GM18526 (cell line): ENCODE measurements at regions not wholly inside any gene's neighbourhood (a gene's known extent, or its start where the extent isn't known, plus 50 kb on each side); places are given as distances from the start of the nearest gene placed in this dataset.

Experiments used
- POLR2A ChIP-seq: IDR thresholded peaks from 3 replicates; pipeline ENCODE4 v1.6.1; 2011; ENCODE audit not compliant: insufficient read length; ENCODE audit errors: extremely low read depth

- no peak for TF ChIP-seq POLR2A
Observed at GRCh38 chr2:144215701-144216675, 303.9 kb downstream of the ZEB2 start.

DNA sequence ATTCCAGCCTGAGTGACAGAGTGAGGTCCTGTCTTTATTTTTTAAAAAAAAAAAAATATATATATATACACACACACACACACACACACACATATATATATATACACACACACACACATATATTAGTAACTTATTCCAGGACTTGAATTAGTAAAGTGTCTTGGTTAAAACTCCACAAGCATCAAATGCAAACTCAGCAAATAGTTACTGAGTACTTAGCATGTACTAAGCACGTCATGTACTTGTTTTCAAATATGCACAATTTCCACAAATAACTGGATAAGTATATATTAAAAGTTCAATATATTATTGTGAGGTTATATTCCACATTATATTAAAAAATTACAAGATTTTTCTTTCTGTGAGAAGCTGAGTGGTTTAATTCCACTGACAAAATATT, 304.7 kb downstream of the ZEB2 start:
- TF ChIP-seq POLR2A = no peak

DNA sequence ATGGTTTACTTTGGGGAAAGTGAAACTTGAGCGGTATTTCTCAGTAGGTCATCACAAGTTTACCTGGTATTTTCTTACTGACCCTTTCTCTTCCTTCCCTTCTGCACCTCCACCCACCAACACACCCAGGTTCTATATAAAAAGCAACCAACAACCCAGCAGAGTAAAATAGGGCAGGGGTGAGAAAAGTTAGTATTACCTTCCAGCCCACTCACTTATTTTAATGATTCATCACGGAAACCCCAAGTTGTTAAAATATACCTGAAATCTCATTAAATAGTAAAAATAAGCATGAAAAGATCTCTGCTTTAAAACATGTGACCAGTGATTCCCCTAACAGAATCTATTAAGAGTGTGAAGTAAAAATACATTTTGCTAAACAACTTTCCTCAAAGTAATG, 306.1 kb downstream of the ZEB2 start:
- no peak for TF ChIP-seq POLR2A

DNA sequence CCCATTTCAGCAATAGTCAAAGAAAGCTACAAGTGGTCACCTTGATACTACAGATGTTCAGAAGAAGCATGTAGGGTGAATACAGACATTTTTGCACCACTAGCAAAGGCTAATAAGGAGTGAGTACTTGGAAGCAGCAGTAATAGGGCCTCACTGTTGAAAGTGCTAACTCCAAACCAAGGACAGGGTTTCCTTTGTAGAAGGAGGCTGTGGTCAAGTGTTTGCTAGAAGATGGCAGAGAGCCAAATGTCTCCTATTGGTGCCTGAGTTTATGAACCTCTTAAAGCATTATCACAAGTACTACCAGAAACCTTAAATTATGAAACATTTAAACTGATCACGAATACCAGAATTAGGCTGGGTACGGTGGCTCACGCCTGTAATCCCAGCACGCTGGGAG, 308.1 kb downstream of the ZEB2 start:
- no peak for TF ChIP-seq POLR2A

DNA sequence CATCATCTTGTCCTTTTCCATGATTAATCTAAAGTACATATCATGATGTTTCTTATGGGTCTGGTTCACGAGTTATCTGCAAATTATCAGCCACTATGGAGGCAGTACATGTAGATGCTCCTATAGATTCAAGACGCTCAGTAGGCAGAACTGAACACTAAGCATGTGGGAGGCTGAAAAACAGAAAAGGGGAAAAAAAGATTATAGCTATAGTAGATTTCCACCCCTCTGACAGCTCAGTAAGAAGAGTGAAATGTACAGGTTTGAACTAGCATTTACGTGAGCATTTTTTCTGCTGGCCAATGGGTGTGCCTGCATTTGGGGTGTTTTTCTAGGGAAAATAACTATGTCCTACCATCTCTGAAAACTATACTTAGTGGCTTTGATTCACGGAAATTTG, 308.9 kb downstream of the ZEB2 start:
- no peak for TF ChIP-seq POLR2A

- TF ChIP-seq POLR2A = no peak
Observed at GRCh38 chr2:144210076-144210475, 309.8 kb downstream of the ZEB2 start.

DNA sequence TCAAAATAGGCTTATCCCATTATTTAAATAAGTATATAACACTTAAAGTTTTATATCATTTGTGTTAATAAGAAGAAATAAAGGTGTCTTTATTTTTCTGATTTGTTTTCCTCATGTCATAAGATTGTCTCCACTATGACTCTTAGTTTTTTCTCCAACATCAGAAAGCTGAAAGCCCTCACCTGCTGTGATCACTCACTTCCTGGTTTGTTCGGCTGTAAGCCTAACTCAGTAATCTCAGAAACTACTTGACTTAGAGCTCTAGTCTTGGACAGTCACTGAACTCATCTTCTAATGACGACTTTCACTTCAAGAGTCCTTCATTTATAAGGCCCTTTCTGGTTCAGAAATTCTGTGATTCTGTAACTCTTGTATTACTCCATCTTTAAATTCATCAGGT, 311.0 kb downstream of the ZEB2 start:
- TF ChIP-seq POLR2A = no peak

DNA sequence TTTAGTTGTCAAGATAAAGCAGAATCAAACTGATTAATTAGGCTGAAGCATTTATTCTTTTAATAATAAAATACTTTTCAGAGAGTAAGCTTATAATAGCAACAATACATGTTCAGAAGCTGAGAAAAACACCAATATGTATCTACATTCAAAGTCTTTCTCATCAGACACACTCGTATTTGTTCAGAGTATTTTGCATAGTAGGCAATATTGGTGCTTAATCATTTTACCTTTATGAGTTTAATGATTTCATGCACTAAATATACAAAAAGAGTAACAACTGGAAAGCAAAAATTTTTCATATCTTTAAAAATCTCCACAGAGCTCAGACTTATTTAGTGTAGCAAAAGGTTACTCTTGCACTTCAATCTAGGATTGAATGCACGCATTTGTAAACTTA, 313.9 kb downstream of the ZEB2 start:
- no peak for TF ChIP-seq POLR2A

GRCh38 chr2:144201868-144202468, 318.0 kb downstream of the ZEB2 start:
- no peak for TF ChIP-seq POLR2A

DNA sequence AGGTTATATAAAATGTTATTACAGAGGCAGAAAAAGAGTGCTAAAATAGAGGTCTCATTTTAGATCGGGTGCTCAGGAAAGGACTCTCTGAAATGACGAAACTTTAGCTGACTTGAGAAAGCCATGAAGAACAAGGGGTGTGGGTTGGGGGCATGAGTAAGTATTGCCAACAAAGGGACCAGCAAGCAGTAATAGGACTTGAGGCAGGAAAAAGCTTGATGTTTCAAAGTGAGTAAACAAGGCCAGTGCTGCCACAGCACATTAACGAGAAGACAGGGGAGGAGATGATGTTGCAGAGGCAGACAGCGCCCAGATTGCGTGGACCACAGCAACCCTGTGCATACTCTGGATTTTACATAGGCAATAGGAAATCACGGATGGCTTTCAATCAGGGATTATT, 318.8 kb downstream of the ZEB2 start:
- no peak for TF ChIP-seq POLR2A

GRCh38 chr2:144198116-144198515, 321.8 kb downstream of the ZEB2 start:
- no peak for TF ChIP-seq POLR2A

- no peak for TF ChIP-seq POLR2A
Observed at GRCh38 chr2:144194326-144195071, 325.4 kb downstream of the ZEB2 start.

DNA sequence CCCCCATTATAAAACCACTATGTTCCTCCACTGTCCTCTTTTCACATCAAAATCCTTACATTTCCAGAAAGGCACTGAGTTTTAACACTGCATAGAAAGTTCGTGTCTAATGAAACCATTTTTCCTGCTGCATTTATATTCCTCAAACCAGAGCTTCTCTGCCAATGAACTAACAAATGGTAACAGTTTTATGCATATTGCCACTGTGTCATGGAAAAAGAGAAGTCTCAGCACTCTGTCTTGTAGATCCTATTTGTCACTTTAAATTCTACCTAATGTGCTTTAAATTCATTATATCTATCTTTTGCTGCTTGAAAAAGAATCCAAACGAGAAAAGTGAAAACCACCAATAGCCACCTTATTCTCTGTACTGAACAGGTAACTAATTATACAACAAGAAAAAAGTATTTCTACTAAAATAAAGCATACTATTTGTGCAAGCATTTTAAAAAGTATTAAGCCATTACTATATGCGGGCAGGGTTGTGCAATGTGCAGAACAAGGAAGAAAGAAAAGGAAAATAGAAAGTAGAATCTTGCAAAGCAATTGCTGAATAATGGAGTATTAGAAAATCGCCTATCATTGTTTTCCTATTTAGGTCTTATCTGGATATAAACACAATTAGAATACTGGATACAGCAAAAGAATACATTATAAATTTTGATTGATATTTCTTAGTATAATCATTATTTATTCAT, 328.9 kb downstream of the ZEB2 start:
- no peak for TF ChIP-seq POLR2A

DNA sequence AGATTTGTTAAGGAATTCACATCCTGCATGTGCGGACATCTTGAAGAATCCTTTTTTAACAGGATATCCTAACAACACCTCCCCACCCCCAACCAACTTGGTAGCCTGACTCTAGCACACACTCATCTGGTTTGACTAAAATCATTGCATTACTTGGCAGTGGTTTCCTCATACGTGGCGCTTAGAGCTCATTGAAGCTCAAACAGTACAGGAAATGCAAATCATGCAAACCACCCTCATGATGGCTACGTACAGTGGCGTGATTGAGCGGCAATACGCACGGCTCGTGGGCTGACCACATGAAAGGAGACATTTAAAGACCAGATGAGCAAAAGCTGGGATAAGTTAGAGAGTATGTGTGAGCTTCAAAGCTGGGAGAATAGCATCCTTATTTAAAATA, 336.2 kb downstream of the ZEB2 start:
- no peak for TF ChIP-seq POLR2A

DNA sequence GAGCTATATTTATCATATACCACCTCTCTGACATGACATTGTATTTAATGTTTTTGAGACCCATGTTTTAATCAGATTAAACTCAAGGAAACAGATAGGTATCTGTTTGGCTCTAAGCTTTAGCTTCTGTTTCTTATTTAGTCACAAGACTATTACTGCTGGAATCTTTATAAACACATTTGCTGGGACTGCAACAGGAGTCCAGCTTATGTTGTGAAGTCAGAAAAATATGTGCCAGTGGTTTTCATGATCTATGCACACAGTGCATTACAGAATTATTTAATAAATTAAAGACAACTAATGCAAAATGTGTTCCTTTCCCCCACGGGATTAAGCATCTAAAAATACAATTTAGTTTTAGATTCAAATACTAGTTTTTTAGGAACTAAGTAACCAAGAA, 338.9 kb downstream of the ZEB2 start:
- no peak for TF ChIP-seq POLR2A
